Natural killer cell (primary cell): ENCODE measurements at regions not wholly inside any gene's neighbourhood (a gene's known extent, or its start where the extent isn't known, plus 50 kb on each side); places are given as distances from the start of the nearest gene placed in this dataset.

Experiments used
- ATAC-seq, 3 donors: fragments of 150-1000 bp in 2 of 3; fragments of 200-7000 bp in 1 of 3; cut with Tn5 transposase; 1 replicate in 1 of 3; 2 replicates in 2 of 3; pipeline ENCODE4 v1.10.0; 2021; ENCODE audit warnings: mild to moderate bottlenecking in 2 of 3, moderate library complexity in 2 of 3
- DNase-seq, 2 donors: peaks; one replicate each; pipeline versions ENCODE4 v3.0.0 to v3.0.0-alpha.2; 2013 to 2021; ENCODE audit warnings: mixed read lengths in 1 of 2
- H3K27ac ChIP-seq: one replicate; pipeline ENCODE4 v1.5.1; 2013; ENCODE audit warnings: mild to moderate bottlenecking, low read length
- H3K27me3 ChIP-seq: one replicate; pipeline ENCODE4 v1.6.1; 2013; ENCODE audit warnings: low read length; ENCODE audit not compliant: control insufficient read depth, insufficient read depth
- H3K36me3 ChIP-seq: one replicate; pipeline ENCODE4 v1.6.1; 2013; ENCODE audit warnings: low read length; ENCODE audit not compliant: control insufficient read depth, insufficient read depth
- H3K4me1 ChIP-seq: one replicate; pipeline ENCODE4 v1.6.1; 2013; ENCODE audit warnings: low read length; ENCODE audit not compliant: control insufficient read depth, insufficient read depth
- H3K4me3 ChIP-seq: one replicate; pipeline ENCODE4 v1.5.1; 2013; ENCODE audit warnings: low read length
- H3K9me3 ChIP-seq: one replicate; pipeline ENCODE4 v1.6.1; 2013; ENCODE audit warnings: low read length; ENCODE audit not compliant: control insufficient read depth, insufficient read depth
- H3K27ac Mint-ChIP-seq, 2 donors: one replicate each; pipeline ENCODE4 v1.8.0; 2022; ENCODE audit warnings: mild to moderate bottlenecking in 2 of 2, mixed read lengths in 2 of 2, moderate library complexity in 1 of 2
- H3K27me3 Mint-ChIP-seq, 2 donors: one replicate each; pipeline ENCODE4 v1.8.0; 2022; ENCODE audit warnings: low read depth in 2 of 2, mixed read lengths in 2 of 2
- H3K36me3 Mint-ChIP-seq: one replicate; pipeline ENCODE4 v1.8.0; 2022; ENCODE audit warnings: mixed read lengths
- H3K4me1 Mint-ChIP-seq, 2 donors: one replicate each; pipeline ENCODE4 v1.8.0; 2022; ENCODE audit warnings: mixed read lengths in 2 of 2
- H3K4me3 Mint-ChIP-seq: one replicate; pipeline ENCODE4 v1.8.0; 2022; ENCODE audit warnings: mild to moderate bottlenecking, moderate library complexity, mixed read lengths
- H3K9me3 Mint-ChIP-seq, 2 donors: one replicate each; pipeline ENCODE4 v1.8.0; 2022; ENCODE audit warnings: mixed read lengths in 2 of 2
- CTCF ChIP-seq: fragments of 200-600 bp; IDR thresholded peaks from one replicate; pipeline ENCODE4 v1.8.0; 2022; ENCODE audit warnings: antibody characterized with exemption
- WGBS: methylation state at CpG from one replicate; pipeline ENCODE4 v1.1.7; 2013; ENCODE audit warnings: missing lambda C conversion rate; ENCODE audit not compliant: insufficient coverage; 5-methylcytosine and 5-hydroxymethylcytosine counted together
- intact Hi-C: fragments of 100-400 bp; cut with micrococcal nuclease; formaldehyde crosslinking; loops from one replicate; pipeline ENCODE4 v1.14.2; 2022

DNA sequence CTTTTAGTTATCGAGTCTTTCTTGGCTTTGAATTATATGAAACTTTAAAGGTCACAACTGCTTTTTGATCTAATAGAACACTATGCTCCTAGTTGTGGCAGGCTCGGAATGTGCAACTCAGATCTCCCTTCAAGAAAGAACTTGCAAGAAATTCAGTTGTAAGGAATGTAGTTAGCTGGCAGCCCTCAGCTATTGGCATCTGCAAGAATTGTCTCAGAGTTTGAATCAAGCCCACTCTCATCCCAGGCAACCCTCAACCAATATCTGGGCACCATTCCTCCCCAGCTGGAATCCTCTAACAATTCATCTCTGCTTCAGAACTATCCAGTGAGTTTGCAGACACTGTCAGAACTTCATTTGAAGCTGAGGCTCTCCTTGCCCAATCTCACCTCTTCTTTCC, 447.2 kb downstream of the KIF2B start:
- H3K27ac Mint-ChIP-seq = no peak overlapping the region
- Histone ChIP-seq H3K27me3 (no peaks in the 10 kb centered on the region), H3K4me1 (no peaks in the 10 kb centered on the region), H3K4me3 (no peak overlapping the region), H3K36me3 (no peaks in the 10 kb centered on the region), H3K27ac (no peak overlapping the region), H3K9me3 (peaks cover 7% of the 10 kb centered on the region)
- H3K36me3 Mint-ChIP-seq = no peaks in the 10 kb centered on the region
- intact Hi-C loops = no loop called here
- ATAC-seq = no peak
- no peak for TF ChIP-seq CTCF
- no peak overlapping the region for H3K4me3 Mint-ChIP-seq
- no peak for DNase-seq
- no peaks in the 10 kb centered on the region for H3K4me1 Mint-ChIP-seq
- H3K9me3 Mint-ChIP-seq = peaks cover 10 to 30% of the 10 kb centered on the region in 2 donors
- 88% methylated on average over 1 of the region's 2 CpGs for WGBS
- H3K27me3 Mint-ChIP-seq = no peaks in the 10 kb centered on the region

GRCh38 chr17:54270499-54270898, 447.8 kb downstream of the KIF2B start:
- Histone ChIP-seq H3K9me3 (peaks cover 7% of the 10 kb centered on the region), H3K27me3 (no peaks in the 10 kb centered on the region), H3K36me3 (no peaks in the 10 kb centered on the region), H3K27ac (no peak overlapping the region), H3K4me1 (no peaks in the 10 kb centered on the region), H3K4me3 (no peak overlapping the region)
- TF ChIP-seq CTCF = no peak
- no peak for DNase-seq
- Mint-ChIP-seq H3K9me3 (peaks cover 13 to 33% of the 10 kb centered on the region in 2 donors), H3K36me3 (no peaks in the 10 kb centered on the region), H3K27ac (no peak overlapping the region), H3K27me3 (no peaks in the 10 kb centered on the region), H3K4me3 (no peak overlapping the region), H3K4me1 (no peaks in the 10 kb centered on the region)
- intact Hi-C loops = no loop called here
- 71% methylated on average over 1 of the region's 2 CpGs for WGBS
- no peak for ATAC-seq

DNA sequence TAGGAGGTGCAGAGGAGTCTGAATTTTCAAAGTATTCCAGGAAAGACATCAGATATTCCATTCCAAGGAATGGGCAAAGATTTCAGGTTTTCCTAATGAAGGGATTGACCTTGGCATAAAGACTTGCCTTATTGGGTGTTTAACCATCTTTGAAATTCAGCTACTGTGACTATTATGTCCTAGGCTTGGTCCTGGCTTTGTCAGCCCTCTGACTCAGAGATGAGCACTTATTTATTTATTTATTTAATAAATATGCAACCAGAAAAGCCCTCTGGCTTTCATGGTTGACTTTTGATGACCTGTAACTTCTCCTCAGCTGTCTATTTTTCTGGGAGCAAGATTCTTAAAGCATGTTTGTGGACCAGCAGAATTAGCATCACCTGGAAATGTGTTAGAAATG, 455.1 kb downstream of the KIF2B start:
- Mint-ChIP-seq H3K27ac (no peak overlapping the region), H3K27me3 (no peaks in the 10 kb centered on the region), H3K36me3 (peaks cover 7% of the 10 kb centered on the region), H3K4me3 (no peak overlapping the region), H3K9me3 (peaks cover 9 to 28% of the 10 kb centered on the region in 2 donors), H3K4me1 (no peaks in the 10 kb centered on the region)
- Histone ChIP-seq H3K9me3 (peaks cover 2% of the 10 kb centered on the region), H3K4me1 (no peaks in the 10 kb centered on the region), H3K27ac (no peak overlapping the region), H3K4me3 (no peak overlapping the region), H3K27me3 (no peaks in the 10 kb centered on the region), H3K36me3 (no peaks in the 10 kb centered on the region)
- TF ChIP-seq CTCF = no peak
- ATAC-seq = no peak
- DNase-seq = no peak
- intact Hi-C loops = no loop called here

DNA sequence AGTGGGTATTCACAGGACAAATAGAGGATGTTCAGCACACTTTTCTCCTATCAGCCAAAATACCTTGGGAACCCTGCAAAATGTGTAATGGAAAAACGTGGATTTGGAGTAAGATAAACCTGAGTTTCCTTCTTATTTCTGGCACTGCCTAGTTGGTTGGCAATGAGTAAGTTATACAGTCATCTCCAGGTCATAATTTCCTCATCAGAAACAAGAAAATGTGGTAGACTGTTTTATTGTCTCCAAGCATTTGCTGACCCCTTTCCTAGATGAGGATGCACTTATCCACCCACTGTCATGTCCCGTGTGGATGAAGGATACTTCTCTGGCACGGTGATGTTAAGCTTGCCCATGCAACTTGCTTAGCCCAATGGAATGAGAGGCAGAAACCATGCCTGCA, 458.0 kb downstream of the KIF2B start:
- intact Hi-C loops = no loop called here
- Histone ChIP-seq H3K36me3 (no peaks in the 10 kb centered on the region), H3K4me1 (no peaks in the 10 kb centered on the region), H3K4me3 (no peak overlapping the region), H3K9me3 (peaks cover 2% of the 10 kb centered on the region), H3K27ac (no peak overlapping the region), H3K27me3 (no peaks in the 10 kb centered on the region)
- Mint-ChIP-seq H3K4me3 (no peak overlapping the region), H3K36me3 (peaks cover 10% of the 10 kb centered on the region), H3K4me1 (no peaks in the 10 kb centered on the region), H3K27me3 (no peaks in the 10 kb centered on the region), H3K9me3 (peaks cover 14 to 30% of the 10 kb centered on the region in 2 donors), H3K27ac (no peak overlapping the region)
- no peak for ATAC-seq
- WGBS = 68% methylated on average over 3 of the region's 3 CpGs
- no peak for DNase-seq
- TF ChIP-seq CTCF = no peak
